GM18499 (cell line): ENCODE measurements at regions not wholly inside any gene's neighbourhood (a gene's known extent, or its start where the extent isn't known, plus 50 kb on each side); places are given as distances from the start of the nearest gene placed in this dataset.

ENCODE experiments used
- ATAC-seq: cut with Tn5 transposase; IDR thresholded peaks from one replicate; pipeline ENCODE4 v1.9.1; 2021; ENCODE audit warnings: moderate number of reproducible peaks; ENCODE audit not compliant: insufficient read depth, unreplicated experiment

DNA sequence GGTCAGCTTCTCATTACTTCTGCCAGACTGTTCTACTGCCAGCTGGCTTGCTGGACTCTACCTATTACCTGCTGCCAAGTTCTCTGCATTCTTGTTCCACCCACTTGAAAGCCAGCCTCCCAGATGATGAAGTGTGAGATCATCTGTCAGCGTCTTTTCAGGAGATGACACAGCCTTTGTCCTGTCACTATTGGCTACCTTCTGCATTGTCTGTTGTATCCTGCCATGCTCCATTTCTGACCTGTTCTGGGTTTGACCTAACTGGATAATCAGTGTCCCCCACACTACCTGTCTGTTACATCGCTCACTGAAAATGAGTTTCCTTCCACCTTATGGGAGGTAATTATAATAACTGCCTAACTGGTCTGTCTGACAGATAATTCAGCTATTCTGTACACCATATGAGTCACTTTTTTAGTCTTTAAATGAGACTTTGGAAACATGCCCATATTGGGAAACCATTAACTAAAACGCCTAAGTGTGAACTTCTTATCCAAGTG, 520.6 kb downstream of the METTL4 start:
- ATAC-seq: no peak

DNA sequence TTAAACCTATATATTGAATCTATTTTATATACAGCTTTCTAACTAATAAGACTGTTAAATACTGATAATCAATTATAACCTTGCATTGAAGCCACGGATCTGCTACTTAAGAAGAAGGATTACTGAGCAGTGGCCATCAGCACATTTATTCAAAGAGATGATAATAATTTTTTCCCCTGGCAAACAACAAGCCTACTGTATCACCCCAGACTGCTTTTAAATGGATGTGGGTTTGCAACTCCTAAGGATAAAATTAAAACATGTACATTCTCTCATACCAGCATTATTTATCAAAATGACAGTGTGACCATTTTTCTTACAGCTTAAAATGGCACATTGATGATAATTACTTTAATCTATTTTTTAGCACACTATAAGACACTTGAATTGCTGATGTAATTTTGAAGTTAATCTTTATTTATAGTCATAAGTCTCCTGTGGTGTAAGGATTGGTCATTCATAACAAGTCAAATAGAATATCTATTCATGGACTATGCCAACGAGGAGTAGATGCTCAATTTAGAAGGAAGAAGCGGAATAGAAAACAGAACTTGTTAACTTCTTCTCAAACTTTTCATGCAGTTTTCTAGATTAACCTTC, 517.7 kb downstream of the METTL4 start:
- no peak for ATAC-seq

DNA sequence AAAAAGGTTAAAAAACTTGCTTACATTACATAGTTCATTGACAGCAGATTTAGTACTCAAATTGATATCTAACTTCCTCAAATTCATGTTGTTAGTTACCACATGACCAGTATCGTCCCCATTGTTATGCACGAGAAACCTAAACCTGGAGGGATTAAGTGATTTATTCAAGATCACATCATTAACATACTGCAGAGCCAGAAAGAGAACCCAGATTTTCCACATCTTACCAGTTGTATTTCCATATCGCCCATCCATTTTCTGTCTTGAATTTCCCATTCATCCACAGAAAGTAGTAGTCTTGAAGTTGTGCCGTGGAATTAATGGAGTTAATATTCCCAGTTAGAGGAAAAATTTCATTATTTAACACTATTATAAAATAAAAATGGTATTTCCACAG, 512.0 kb downstream of the METTL4 start:
- no peak for ATAC-seq

DNA sequence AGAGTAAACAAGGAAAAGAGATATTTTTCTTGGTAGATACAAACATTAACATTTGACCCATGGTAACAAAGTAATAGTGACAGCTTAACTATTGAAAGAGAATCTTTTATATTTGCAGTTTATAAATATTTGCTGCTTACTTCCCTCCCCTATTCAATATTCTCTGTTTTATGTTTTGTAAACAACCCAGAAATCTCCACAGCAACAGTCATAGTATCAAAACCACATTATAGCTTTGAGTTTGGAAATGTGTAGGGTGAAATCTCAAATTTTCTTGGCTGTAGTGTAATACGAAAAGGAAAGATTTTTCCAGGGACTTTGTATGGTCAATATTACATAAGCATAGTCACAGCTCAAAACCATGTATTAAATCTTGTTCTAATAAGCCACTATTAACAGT, 511.2 kb downstream of the METTL4 start:
- no peak for ATAC-seq

DNA sequence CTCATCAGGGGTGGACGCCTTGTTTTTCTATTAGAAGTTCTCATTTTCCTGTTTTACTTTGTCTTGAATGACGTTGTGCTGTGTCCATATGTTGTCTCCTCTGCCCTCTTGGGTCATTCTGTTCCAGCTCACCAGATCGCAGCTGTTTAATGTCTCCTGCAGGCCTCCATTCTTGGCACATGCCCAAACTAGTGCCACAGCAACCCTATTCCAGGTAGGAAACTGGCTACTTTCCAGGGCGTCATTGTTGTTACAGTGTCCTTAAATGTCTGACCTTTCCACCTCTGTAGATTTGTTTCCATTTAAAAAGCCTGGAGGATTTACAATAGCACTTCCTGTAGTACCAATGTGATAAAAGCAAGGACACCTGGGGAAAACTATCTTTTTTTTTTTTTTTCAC, 500.7 kb downstream of the METTL4 start:
- ATAC-seq: no peak

DNA sequence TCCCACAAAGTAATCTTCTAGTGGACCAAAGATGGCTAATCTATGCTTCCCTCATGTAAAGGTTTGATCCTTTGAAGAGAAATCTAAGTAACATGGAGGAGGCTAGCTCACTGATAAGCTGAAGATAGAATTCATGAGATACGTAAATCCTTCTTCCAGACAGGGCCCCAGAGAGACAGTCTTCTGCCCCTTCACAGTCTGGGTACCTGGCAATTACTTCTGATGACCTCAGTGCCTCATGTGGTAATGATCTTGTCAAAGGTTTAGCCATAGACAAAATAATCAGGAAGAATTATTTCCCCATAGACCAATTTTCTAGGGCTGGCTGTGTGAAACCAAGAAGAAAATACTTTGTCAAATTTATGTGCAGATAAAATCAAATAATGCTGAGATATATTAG, 495.8 kb downstream of the METTL4 start:
- no peak for ATAC-seq

DNA sequence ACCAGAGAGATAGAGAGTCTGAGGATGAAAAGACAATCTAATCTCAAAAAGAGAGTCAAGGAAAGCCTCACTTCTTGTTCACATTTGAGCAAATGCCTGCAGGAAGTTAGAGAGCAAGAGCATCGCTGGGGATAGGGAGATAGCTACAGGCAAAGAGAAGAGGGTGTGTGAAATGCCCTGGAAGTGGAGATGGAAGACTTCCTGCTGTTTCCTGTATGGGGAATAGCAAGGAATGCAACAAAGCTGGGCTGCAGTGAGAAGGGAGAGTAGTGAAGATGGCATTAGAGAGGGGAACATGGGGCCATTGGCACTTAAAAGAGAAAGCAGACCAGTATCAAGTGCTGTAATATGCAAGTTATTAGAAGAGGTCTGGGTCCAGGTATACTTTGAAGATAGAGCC, 488.6 kb downstream of the METTL4 start:
- ATAC-seq: no peak

DNA sequence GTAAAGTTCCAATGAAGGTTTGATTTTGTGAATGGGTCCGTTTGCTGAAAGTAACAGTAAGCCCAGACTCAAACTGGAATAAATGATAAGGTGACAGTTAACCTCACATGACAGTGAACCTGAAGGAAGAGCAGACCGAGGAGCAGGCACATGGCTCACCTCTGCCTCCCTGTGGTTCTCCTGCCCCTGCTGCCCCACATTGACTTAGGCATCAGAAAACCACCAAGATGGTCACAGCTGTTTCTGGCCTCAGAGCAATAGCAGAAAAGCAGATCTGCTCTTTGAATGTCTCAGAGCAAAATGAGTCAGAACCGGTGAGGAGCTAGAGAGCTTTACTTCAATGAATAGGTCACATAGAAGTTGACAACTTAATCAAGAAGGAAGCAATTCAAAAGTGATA, 487.6 kb downstream of the METTL4 start:
- no peak for ATAC-seq

DNA sequence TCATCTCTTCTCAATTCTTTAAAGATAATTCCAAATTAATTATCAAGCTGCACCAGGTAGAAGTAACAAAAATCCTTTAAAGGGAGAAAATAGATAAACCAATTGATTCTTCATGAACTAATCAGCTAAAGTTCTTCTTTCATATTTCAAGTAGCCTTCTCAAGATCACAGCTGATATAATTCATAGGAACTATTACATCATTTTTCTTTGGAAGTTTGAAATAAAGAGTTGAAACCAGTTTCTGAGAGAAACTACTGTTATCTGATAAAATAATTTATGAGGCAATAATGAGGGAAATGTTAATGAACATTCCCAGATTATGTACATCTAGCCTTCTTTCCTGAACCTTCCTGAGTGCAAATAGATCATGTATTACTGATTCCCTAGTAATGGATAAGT, 484.9 kb downstream of the METTL4 start:
- no peak for ATAC-seq

DNA sequence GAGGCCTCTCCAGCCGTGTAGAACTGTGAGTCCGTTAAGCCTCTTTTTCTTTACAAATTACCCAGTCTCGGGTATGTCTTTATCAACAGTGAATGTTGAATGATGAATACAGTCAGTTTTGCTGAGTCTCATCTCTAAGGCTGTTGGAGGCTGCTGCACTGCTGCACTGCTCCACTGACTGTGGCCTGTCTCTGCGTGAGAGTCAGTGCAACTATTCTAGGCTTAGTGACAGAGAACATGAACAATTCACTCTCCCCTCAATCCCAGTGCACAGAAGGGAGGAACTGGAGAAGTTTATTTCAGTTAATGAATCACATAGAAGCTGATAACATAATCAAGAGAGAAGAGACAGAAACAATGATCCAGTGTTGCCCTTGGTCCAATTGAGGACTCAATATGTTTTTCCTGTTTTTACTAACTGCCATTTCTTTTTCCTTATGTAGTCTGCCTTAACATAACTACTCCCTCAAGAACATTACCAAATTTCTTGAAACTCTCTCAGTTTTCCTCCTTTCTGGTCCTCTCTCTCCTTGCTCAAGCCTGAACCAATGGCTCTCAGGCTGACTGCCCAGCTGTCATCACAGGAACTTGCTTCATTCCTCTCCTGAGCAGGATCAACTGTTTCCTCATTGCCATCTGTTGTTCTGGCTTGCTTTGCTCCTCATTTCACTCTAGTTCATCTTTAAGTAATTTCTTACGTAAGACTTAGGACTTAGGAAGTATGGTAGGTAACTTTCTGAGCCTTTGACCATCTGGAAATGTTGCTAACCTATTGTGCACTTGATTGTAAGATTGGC, 483.2 kb downstream of the METTL4 start:
- no peak for ATAC-seq

DNA sequence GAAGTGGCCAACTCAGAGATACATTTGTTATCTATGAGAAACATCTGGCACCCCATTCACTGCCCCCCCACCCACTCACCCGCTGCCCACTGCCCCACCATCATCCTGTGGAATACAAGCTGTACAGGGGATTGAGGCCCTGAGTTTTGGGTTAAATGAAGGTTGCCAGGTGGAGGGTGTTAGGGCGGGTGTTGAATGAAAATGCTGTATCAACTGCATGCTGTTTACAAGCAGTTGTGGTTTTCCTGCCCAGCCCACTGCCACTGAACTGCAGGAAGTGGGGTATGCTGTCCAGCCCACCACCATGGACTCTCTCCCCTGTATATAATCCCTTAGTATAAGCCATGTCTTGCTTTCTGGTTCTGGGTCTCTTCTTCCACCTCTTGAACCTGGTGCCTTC, 481.9 kb downstream of the METTL4 start:
- no peak for ATAC-seq

DNA sequence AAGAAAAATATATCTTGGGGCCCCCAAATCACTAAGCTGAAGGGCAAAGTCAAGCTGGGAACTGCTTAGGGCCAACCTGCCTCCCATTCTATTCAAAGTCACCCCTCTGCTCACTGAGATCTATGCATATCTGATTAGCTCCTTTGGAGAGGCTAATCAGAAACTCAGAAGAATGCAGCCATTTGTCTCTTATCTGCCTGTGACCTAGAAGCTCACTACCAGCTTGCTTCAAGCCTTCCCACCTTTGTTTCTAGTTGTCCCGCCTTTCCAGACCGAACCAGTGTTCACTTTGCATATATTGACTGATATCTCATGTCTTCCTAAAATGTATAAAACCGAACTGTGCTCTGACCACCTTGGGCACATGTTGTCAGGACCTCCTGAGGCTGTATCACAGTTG, 479.4 kb downstream of the METTL4 start:
- no peak for ATAC-seq

DNA sequence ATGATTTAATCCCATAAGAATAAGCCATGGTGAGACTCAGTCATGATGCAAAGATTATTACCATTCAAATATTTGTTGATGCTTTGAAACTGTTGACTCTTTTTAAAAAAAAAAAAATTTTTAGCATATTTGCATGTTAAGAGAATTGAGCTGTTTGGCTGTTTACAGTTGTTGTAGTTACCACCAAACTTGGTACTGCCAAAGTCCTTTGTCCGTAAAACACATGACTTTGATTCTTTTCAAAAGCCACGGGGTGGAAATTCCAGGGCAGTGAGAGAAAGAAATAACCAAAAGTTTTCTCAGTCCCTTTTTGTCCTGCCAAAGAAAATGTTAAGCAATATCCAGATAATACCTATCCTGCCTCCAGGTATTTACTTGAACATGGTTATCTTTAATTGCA, 474.8 kb downstream of the METTL4 start:
- no peak for ATAC-seq

DNA sequence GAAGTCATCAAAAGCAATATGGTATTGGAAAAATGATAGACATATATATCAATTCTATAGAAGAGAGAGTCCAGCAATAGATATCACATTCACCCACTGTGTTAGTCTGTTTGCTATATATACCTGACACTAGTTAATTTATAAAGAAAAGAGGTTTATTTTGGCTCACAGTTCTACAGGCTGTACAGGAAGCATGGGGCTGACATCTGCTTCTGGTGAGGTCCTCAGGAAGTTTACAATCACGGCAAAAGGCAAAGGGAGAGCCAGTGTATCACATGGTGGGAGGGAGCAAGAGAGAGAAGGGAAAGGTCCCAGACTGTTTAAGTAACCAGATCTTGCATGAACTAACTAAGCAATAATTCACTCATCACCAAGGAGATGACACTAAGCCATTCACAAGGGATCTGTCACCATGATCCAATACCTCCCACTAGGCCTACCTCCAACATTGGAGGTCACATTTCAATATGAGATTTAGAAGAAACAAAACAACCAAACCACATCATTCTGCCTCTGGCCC, 470.6 kb downstream of the METTL4 start:
- ATAC-seq: no peak

DNA sequence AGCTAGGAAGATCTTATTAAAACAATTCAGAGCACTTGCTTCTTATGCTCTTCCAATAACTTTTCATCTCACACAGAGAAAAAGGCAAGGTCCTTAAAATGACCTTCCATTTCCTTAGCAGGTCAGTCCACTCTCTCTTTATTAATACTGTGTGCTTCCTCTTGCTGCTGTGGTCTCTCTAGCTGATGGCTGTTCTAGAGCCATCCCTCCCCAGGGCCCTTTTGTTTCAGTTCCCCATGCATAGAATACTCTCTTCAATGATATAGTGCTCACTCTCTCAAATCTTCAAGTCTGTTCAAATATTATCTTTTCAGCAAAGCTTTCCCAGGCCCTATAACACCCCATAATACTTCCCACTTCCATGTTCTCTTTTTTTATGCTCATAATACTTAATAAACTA, 469.3 kb downstream of the METTL4 start:
- peak; percentile 60 for ATAC-seq

DNA sequence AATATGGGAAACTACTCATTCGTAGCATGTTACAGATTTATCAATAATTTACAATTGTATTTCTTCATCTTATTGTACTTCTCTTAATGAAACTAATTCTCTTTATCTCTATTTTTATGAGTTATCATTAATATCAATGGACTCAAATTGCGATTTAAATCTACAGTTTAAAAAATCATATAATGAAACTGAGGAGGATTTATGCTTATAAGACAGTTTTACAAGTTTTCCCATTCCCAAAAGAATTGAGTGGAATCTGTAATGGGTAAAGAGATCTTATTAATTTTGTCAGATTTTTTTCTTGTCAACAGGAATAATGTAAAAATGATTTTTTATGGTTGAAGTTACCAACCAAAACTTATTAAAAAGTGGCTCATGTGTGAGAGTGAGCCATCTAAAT, 468.0 kb downstream of the METTL4 start:
- ATAC-seq: no peak

DNA sequence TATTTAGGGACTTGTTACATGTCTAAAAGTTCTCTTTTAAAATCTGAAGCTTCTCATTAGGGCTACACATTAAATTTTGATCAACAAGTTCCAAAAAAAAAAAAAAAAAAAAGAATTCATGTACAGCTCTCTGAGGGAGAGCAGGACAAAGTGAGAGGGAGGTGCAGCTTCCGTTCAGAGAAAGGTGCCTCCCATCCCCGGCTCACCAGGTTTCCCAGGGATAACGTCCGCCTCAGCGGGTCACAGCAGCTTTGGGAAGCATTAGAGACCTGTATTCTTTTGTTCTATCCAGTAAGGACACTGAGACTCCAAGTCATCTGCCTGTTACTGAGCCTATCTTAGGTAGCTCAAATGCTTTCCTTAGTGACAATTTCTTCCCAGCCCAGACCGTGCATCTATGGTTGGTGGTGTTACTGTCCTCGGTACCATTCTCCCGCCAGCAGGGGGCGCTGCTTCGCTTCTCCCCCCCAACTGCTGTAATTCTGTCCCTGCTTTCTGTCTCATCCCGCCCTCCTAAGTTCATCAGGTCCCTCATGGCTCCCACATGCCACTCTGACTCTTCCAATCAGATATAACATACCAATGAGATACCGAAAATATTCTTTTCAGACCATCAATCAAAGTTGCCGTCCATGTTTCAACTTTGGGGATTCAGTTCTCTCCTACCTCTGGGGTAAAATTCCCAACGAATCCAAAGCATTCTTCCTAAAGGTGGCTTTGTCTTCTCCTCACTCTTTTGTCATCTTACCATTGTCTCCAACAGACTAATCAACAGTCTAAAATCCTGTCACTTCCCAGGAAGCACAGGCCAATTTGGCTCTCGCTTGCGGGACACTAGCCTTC, 466.5 kb downstream of the METTL4 start:
- peak; percentile 65 for ATAC-seq

DNA sequence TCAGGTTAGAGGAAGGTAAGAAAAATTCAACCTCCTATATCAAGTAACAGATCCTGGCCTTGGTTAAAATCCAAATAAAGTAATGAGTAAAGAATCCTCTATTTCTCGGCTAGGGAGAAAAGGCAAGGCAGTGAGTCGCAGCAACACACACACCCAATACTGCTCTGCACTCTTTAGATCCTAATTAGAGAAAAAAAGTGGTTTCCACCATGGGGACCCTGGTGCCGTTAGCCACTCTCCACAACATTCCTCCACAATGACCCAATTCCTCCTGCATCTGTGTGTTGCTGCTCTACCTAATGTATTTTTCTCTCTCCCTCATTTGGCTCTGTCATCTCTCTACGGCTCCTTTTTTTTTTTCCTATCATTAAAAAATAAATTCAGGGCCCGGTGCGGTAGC, 462.7 kb downstream of the METTL4 start:
- ATAC-seq: no peak

DNA sequence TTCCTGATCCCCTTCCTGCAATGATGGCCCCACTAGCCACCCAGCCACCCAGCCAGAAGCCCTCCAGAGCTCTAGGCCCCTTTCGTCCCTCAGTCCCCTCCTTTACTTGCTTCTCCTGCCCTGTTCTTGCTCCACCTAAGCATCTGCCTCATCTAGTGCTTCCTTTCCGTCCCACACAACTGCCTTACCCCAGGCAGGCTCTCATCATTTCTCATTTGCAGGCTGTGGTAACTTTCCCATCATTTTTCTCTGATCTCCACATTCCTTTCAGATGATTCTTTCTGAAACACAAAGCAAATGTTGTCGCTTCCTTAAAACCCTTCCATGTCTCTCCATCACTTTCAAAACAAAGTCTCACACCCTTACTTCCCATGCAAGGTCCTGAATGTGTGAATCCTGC, 459.8 kb downstream of the METTL4 start:
- no peak for ATAC-seq

DNA sequence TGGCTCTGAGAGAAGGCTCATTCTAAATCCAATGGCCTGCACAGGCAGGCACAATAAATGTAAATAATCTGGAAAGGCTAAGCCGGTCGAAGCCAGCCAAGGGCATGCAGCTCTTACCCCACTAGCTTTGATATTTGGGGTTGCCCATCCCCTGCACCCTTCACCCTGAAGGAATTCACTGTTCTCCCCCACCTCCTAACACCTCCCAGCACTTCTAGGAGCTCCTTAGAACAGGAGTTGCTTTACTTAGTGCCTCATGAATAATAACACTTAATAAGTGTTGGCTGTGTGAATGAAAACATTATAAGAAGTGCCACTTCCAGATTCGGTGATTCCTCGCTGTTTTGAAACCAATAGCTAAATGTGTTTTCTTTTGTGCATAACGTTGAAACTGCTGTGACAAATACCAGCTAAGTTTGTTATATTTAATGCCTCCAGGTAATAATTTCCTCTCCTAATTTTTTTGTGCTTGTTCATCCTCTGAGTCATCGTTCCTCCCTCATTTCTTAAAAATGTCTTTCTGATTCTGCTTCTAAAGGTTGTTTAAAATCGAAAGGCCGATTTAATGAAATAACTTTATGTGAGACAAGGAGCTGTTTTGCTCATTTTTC, 458.8 kb downstream of the METTL4 start:
- no peak for ATAC-seq

DNA sequence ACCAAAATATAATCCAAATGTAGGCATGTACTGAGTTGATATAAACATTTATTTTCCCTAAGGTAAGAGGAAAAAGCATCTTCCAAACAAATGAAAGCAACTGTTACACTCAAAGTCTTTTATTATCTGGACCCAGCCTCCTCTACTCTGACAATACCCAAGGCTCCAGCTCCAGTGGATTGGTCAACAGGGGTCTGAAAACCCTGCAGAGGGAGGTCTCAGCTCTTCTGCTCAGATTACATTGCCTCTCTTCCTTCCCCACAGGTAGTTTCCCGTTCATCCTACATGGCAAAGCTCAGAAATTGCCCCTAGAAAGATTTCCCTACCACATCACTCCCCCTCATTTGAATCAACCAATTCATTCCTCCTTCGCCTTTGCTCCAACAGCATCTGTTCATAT, 457.0 kb downstream of the METTL4 start:
- no peak for ATAC-seq
